ENCODE measurements at regions not wholly inside any gene's neighbourhood (a gene's known extent, or its start where the extent isn't known, plus 50 kb on each side); places are given as distances from the start of the nearest gene placed in this dataset.

DNA sequence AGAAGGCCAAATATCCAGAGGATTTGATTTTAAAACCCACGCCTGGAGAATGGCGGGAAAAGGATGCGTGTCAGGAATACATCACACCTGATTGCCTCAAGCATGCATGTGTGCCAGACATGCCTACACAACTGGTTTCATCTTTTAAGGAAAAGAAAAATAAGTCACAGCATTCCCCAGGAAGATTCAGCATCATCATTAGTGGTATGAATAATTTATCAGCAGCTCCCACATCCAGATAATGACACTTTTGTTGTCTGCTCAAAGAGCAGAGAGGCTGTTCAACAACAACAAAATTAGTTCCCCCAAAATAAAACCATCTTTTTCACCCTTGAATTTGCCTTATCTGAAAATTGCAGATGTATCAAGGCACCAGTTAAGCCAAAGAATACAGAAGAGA, 328.6 kb upstream of the C1orf87 start:
- POLR2A ChIA-PET, result no interaction called here
- CTCF ChIA-PET, result interaction anchor here (1.1 kb wide), 1 partner anchor 12 kb away, joined by 4 read pairs; no protein-coding TSS in a partner anchor
- H3K27me3 ChIP-seq (ENCODE audit: control insufficient read depth, insufficient read depth, low read length), result no peaks in the 10 kb centered on the region

DNA sequence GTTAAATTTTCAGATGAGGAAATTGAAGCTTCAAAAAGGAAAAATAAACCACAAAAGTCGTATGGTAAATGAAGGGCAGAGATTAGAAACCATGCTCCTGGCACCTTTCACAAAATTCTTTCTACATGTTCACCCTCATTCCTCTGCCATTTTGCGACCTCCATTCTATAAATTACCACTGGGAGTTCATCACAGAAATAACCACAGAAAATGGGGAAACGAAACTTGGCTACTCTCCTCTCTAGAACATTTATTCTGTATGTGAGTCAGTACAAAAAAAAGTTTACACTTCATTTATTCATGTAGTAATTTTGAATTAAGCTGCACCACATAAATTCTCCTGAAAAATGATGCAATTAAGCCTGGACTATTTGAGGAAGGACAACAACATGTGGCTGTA, 320.9 kb upstream of the C1orf87 start:
- H3K36me3 ChIP-seq (ENCODE audit: control insufficient read depth, insufficient read depth, low read length), result no peaks in the 10 kb centered on the region
- TF ChIP-seq CTCF (IDR thresholded peaks at IDR 0.05; ENCODE audit: insufficient read depth, low read depth, low read length), result no peak
- CTCF ChIA-PET, result no interaction called here
- no peaks in the 10 kb centered on the region for H3K27me3 ChIP-seq (ENCODE audit: control insufficient read depth, insufficient read depth, low read length)
- POLR2A ChIA-PET, result interaction anchor here (0.7 kb wide), 1 partner anchor 8 kb away, joined by 3 read pairs; no protein-coding TSS in a partner anchor
- no peak for DNase-seq (ENCODE audit: low read depth)
- no peak overlapping the region for H3K4me3 ChIP-seq (ENCODE audit: low read depth, low read length)

More for the DNA sequence above, 328.6 kb upstream of the C1orf87 start:
- Histone ChIP-seq H3K4me3 (ENCODE audit: low read depth, low read length) (no peak overlapping the region), H3K36me3 (ENCODE audit: control insufficient read depth, insufficient read depth, low read length) (no peaks in the 10 kb centered on the region)
- no peak for DNase-seq (ENCODE audit: low read depth)
- TF ChIP-seq CTCF (IDR thresholded peaks at IDR 0.05; ENCODE audit: insufficient read depth, low read depth, low read length), result no peak

GRCh38 chr1:60390593-60391282, 317.2 kb upstream of the C1orf87 start:
- DNase-seq (ENCODE audit: low read depth), result no peak
- Histone ChIP-seq H3K36me3 (ENCODE audit: control insufficient read depth, insufficient read depth, low read length) (no peaks in the 10 kb centered on the region), H3K4me3 (ENCODE audit: low read depth, low read length) (no peak overlapping the region), H3K27me3 (ENCODE audit: control insufficient read depth, insufficient read depth, low read length) (no peaks in the 10 kb centered on the region)
- POLR2A ChIA-PET, result no interaction called here
- TF ChIP-seq CTCF (IDR thresholded peaks at IDR 0.05; ENCODE audit: insufficient read depth, low read depth, low read length), result no peak
- CTCF ChIA-PET, result interaction anchor here (1.0 kb wide), 1 partner anchor 11 kb away, joined by 4 read pairs; no protein-coding TSS in a partner anchor

DNA sequence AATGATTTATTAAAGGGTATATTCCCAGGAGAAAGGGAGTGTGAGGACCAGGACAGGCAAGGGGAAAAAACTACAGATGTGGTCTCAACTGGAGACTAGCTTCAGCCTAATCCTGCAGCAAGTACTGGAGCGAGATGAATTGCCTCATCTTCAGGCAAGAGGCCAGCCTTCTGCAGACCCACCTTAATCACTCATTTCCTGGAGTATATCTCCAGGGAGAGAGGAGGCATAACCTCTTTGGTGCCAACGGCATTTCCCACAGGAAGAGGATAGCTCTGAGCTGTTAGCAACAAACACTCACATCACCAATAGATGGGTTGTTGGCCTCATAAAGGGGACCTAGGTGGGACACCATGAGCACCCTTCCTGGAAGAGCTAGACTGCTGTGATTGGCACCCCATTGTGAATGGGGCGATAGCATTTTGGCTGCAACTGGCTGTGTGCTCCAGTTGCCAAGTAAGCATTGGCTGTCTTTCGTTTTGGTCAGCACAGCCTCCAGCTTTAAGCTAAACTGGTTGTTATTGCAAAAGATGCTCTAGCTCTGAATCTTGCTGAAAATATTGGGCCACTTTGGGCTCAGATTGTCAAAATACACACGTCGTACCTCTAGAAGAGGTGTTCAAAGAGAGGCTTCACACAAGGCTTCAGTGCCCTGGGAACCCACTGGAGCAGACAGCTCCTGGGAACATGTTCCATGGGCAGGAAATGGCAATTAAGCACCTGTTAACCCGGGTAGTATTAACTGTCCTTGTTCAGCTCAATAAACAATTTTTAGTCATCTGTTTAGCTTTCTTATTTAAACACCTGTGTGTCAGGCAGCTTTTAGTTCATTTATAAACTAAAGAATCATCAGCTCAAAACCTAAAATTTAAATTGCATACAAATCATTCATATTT, 314.8 kb upstream of the C1orf87 start:
- no peak for TF ChIP-seq CTCF (IDR thresholded peaks at IDR 0.05; ENCODE audit: insufficient read depth, low read depth, low read length)
- H3K4me3 ChIP-seq (ENCODE audit: low read depth, low read length), result no peak overlapping the region
- no peak for DNase-seq (ENCODE audit: low read depth)
- H3K27me3 ChIP-seq (ENCODE audit: control insufficient read depth, insufficient read depth, low read length), result no peaks in the 10 kb centered on the region
- H3K36me3 ChIP-seq (ENCODE audit: control insufficient read depth, insufficient read depth, low read length), result no peaks in the 10 kb centered on the region
- POLR2A ChIA-PET, result no interaction called here
- CTCF ChIA-PET, result interaction anchor here (0.6 kb wide), 1 partner anchor 301 kb away, joined by 3 read pairs; no protein-coding TSS in a partner anchor

DNA sequence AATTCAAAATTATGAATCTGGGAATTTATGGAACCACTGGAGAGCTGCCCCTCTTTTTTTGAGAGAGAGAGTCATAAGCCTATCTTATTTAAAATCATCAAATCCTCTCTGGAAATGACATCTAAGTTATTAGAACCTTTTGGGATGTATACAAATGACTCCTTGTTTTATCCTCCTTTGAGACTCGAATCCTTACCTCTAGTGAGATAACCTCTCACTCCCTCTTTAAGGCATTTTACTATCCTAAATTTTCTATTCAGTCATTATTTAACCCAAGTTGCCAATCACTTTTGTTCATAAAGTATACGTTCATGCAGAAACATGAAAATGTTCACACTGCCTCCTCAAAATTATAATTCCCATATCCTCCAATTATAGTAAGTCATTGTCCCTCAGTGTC, 313.6 kb upstream of the C1orf87 start:
- H3K36me3 ChIP-seq (ENCODE audit: control insufficient read depth, insufficient read depth, low read length), result no peaks in the 10 kb centered on the region
- no peak for DNase-seq (ENCODE audit: low read depth)
- CTCF ChIA-PET, result no interaction called here
- no peaks in the 10 kb centered on the region for H3K27me3 ChIP-seq (ENCODE audit: control insufficient read depth, insufficient read depth, low read length)
- no peak overlapping the region for H3K4me3 ChIP-seq (ENCODE audit: low read depth, low read length)
- POLR2A ChIA-PET, result no interaction called here
- no peak for TF ChIP-seq CTCF (IDR thresholded peaks at IDR 0.05; ENCODE audit: insufficient read depth, low read depth, low read length)
